Stimulated activated CD4-positive, alpha-beta T cell treated with anti-CD3 and anti-CD28 coated beads, TNF-alpha, amount 100 ng/mL, for 24 hours (primary cell): ENCODE measurements at regions not wholly inside any gene's neighbourhood (a gene's known extent, or its start where the extent isn't known, plus 50 kb on each side); places are given as distances from the start of the nearest gene placed in this dataset.

Source experiments
- DNase-seq, 3 experiments: peaks; one replicate each; pipeline ENCODE4 v3.0.0-alpha.2; 2020; ENCODE audit warnings: low read depth in 3 of 3

DNA sequence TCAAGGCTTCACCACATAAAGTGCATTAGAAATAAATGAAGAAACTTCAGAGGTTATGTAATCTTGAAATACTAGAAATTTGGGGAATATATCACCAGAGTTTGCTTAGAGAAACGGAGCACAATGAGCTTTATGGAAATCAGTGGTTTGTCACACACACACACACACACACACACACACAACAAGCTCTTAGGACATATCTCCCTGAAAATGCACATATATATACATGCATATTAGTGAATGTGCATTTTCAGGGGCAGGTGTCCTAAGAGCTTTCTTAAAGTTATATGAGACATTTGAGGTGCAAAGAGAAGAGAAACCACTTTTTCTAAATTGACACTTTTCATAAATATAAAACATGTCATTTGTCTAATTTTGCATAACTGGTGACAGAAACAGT lies 93.7 kb upstream of the CARD18 start:
- DNase-seq = no peak

DNA sequence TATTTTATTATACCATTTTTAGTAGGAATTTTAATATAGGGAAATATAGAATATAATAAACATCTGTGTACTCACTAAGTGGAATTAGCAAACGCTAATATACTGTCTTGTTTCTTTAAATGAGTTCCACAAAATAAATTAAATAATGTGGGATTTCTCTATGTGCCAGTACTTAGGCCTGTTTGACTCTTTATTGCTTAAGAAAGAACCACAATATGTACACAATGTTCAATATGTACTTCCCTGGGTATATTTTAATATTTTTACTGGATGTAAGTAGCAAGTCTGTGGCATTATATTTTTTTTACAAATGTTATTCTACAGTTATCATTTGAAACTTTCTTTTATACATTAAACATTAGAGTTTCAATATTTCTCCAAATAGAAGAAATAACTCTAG lies 92.5 kb upstream of the CARD18 start:
- DNase-seq = no peak

DNA sequence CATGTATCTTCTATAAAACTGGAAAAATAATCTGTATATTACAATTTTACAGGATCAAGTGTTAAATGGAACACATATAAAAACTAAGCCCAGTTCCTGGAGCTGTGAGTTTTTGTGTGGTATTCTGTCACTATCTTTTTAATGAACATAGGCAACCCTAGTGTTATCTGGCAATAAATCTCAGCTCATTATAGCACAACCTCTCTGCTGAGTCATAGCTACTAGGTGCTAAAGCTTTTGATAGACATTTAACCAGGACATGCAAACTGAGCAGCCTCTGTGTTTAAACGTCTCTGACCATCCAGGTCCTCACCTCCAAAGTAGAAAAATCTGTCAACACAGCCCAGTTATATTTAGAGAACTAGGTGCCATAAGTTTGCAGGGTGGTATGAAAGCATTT lies 91.0 kb upstream of the CARD18 start:
- no peak for DNase-seq

DNA sequence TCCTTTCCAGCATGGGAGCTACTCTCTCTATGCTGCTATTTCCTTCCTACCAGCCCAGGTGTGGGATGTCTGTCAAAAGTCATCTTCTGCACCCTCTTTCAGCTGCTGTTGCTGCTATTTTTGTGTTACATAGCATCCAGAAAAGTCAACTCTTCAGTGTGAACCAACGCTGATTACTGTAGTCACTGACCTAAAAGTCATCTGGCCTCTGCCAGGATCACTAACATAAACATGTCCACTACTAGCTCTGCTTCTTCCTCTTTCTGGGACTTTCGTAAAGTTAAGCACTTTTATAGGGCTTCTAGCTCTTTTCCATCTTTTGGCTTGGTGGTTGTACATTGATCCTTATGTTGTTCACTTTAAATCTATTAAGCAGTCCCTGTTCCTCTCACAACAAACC lies 90.2 kb upstream of the CARD18 start:
- DNase-seq = no peak

DNA sequence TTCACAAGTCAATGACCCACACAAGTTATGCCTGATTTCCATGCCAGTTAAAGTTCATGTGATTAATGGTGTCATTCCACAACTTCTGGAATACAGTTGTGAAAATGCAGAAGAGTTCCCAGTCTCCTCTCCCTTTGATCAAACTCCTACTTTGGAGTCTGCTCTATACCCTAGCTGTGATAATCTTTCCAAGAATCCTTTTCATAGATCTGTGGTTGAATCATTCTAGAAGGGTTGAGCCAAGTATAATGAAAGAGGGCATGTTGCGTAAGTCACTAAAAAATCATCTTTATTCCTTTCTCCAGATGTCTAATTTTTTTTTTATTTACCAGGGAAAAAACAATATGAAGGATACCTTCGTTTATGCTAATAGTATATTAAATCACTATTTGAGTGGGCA lies 89.7 kb upstream of the CARD18 start:
- no peak for DNase-seq

DNA sequence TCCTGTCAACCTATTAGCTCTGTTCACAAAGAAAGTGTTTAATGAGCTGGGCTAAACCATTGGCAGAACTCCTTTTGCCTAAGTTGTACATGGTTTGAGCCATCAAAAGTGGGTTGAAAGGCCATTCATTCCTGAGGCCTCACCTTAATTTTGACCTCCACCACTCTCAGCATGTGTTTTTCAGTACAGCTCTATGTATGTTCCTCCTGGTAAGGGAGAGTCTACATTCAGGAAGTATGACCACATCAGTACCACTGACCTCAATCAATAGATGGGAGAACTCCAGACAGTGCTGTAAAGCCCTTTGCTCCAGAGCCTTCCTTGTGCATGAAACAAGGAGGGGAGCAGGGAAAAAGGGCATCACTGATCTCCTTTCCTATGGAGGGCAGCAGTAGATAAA lies 87.8 kb upstream of the CARD18 start:
- DNase-seq = no peak

DNA sequence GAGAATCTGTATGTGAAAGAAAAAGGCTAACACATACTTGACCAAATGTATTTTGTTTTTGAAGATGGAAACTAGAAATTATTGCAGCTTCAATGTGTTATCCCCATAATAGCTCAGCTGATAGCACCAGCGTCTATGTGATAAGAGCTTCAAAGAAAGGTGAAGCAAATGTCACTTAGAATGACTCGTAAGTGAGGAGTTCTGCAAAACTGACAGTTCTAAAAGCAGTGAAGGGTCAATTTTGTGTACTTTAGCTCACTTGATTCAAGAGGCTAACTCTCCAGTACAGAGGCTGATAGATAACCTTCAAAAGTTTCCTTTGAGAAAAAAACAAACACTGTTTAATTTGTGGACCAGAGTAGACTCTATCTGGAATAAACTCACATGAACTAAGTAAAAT lies 87.2 kb upstream of the CARD18 start:
- DNase-seq = no peak

DNA sequence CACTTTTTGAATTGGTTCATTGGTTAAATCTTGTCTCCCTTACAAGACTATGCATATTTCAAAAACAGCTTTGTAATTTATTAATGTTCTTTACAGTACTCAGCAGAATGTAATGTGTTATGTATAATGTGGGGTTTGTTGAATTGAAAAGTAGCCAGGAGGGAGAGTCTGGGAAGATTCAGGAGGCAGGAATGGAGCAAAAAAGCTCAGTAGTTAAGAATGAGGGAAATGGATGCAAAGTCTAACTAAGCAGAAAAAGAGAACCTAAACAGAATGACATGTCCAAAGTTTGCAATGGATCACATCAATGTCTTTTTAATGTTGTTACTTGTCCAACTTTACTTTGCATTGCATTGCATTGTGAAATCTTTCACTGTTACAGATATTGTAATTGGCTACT lies 86.5 kb upstream of the CARD18 start:
- no peak for DNase-seq

DNA sequence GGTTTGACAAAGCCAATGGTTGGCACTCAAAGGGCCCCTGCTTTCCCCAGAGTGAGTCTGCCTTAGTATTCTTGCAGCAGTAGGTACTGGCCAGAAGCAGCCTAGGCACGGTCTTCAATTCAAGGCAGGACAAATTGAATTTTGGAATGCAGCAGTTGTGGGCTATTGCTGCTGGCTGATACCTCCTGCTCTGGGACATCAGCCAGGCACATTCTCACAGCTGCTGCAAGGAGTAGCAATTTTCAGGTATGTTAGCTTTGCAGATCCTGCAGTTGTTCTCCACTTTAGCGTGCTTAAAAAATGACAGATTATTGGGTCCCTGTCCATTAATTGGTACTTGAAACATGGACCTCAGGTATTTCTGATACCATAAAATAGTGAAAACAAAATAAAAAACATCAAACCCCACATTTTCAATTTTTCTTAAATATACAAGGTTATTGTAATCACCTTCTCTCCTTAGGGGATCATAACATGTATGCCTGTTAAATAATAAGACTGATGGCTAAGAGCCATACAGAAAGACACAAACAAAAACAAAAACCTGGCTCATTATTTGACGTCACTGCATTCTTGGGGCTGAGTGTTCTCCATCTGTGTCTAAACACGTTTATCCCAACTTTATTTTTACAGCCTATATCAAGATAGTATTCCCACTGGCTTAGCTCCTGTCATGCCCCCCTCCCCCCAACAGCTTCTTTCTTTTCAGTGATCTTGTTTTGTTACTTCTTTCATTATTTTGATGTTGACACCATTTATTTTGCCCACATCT lies 85.1 kb upstream of the CARD18 start:
- no peak for DNase-seq

DNA sequence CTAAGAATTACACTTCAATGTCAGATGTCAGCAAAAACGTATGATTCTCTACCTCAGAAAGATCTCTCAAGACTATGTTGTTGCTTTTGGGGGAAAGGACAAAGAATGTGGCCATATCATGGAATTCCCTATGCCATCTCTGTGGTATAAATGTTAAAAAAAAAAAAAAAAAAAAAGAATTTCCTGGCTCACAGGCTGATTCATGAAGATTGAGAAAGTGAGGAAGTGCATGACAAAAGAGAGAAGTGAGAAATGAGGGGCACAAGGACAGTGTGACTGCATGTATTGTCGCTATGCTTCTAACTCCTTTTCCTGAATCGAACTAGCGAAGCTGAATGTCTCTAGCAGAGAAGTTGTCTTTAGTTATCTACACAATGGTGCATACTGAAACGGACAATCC lies 80.6 kb upstream of the CARD18 start:
- DNase-seq = no peak

DNA sequence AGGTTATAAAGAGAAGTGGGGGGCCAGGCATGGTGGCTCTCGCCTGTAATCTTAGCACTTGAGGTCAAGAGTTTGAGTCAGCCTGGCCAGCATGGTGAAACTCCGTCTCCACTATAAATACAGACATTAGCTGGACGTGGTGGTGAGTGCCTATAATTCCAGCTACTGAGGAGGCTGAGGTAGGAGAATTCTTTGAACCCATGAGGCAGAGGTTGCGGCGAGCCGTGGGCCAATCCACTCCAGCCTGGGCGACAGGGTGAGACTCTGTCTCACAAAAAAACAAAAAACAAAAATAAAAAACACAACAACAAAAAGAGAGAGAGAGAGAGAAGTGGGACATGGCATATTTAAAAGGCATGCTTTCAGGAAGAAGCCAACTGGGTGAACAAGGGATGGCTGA lies 80.1 kb upstream of the CARD18 start:
- no peak for DNase-seq

DNA sequence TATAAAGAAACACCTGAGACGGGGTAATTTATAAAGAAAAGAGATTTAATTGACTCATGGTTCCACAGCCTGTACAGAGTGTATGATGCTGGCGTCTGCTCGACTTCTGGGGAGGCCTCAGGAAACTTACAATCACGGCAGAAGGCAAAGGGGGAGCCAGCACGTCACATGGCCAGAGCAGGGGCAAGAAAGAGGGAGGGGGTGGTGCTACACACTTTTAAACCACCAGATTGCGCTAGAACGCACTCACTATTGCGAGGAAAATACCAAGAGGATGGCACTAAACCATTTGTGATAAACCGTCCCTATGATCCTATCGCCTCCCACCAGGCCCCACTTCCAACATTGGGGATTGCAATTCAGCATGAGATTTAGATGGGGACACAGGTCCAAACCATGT lies 79.7 kb upstream of the CARD18 start:
- no peak for DNase-seq

DNA sequence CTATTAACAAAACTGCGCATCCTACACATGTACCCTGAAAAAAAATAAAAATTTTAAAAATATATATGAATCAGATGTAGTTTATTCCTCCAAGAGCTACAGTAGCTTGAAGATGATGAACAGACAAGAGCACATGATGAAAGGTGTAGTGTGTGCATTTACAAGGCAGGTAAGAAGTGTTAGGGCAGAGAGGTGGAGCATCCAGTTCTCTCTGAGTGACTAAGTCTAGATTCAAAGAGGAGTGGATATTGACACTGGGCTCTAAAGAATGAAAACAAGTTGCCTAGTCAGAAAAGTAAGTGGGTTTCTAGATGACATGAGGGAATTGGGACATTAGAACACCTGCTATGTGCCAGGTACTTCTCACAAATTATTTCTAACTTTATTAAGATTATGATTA lies 76.0 kb upstream of the CARD18 start:
- no peak for DNase-seq

DNA sequence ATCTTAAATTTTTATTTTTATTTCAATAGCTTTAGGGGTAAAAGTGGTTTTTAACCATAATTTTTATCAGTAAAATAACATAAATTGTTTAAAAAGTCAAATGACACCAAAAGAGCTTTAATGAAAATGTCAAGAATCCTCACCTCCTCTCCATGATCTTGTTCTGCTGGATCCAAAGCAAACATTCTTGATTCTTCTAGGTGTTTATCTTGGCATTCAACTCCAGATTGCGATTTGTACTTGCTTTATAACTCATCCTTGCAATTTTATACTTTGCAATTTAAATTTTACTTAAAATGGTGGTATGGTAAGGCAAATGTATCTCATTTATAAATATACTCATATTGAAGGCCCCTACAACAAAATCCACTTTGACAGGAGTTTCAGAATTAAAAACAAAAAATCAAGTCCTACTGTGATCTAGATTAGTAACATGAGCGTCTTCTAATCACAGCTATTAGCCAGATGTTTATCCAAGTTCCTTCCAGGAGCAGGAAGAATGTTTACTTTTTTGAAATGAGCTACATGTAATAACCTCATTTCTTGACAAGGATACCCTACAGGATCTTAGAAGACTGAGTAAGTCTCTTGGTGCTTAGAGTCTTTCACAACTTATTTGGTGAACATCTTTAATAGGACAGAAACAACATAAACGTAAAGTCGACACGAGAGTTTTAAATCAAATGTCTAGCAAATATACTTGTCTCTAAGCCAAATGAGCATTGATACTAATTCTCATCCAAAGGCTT lies 72.4 kb upstream of the CARD18 start:
- no peak for DNase-seq

DNA sequence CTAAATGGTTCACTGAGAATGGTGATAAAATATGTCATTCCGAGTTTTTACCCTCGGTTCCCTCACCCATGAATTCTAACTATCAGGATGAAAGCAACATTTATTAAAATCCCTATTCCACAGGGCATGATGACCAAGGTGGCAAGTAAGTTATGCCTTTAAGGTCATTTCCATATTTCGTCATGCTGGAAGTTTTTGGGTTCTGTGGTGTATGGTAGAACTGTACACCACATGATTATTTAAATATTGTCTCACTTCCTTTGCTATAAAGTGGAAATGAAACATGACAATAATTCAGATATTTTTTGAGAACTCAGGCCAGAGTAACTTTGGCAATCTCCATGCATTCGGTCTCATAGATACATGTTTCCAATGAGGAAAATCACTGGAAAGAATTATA lies 68.5 kb upstream of the CARD18 start:
- DNase-seq = no peak

DNA sequence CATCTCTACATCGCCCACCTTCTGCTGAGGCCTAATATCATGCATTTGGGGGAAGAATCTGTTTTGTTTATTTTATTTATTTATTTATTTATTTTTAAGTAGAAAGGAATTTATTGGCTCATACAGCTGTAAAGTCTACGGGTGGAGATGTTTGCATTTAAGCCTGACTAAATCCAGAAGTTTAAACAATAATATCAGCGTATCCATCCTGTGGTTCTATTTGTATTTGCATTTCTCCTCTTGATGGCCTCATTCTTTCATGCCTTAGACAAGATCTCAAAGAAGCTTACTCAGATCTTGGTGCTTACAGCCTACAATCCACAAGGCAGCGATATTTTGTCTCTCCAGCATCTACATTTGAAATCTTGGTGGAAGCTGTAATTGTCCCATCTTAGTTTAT lies 67.1 kb upstream of the CARD18 start:
- no peak for DNase-seq

DNA sequence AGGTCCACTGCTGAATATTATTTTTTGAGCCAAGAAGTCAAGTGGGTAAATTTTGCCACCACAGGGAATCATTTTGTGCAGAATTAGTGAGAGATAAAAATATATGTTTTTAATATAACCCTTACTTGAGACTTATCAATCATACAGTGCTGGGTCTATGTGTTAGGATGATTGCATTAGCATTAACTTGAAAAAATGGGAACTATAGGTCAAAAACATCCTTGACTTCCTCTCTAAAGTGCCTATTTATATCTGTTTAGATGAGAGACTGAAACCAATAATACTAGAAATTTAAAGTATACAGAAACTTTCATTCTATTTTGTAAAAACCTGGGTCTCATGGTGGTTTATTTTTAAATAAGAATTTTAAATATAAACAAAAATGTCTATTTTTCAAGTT lies 65.1 kb upstream of the CARD18 start:
- DNase-seq = no peak

DNA sequence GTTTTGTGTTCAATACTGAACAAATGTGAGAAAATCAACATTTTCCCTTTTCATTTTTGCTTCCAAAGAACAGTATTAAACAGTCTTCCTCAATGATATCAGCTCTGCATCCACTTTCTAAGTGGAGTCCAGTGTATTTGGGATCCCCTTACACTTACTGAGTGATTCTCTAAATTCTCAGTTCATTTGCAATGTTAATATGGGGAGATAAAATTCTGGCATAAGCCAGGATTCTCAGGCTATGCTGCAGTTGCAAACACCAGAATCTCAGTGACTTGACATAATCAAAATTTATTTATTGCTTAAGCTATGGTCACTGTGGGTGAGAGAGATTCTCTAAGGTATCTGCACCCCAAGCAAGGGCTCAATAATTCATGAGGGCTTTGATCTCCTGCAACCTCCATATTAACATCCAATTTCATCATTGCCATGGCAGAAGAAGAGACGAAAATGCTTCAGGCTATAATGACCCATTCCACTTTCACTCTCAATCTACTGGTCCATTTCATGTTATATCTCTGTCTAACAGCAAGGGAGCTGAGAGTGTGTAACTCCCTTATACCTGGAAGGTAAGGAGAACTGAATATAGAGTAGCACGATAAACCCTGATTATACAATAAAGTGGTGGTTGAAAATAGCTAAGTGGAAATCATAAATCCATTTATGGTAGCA lies 64.1 kb upstream of the CARD18 start:
- DNase-seq = no peak

DNA sequence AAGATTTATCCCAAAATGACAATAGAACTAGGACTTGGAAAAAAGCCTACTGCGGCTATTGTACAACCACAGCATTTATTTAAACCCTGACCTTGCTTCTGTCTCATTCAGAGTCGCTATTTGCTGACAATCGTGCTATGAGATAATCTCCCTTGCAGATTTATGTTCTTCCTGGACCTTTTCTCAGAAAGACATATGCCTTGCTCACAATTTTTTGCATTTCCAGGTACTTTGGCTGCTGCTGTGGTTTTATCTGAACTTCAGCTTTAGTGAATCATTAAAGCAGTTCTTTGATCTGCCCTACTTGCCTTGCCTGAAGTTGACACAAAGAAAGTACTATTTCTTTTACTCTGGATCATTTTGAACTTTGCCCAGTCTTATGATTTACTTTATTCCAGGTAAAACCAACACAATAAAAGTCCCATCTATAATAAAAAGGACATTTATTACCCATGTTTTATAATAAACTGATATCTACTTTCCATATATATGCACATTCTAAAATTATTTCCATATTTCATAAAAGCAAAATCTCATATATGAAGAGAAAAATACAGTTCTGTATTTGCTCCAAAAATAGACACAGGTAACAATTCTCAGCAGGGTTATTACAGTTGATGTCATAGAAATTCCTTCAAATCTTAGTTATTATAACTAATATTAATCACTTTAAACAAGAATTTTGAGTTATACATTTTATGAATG lies 63.4 kb upstream of the CARD18 start:
- DNase-seq = no peak

DNA sequence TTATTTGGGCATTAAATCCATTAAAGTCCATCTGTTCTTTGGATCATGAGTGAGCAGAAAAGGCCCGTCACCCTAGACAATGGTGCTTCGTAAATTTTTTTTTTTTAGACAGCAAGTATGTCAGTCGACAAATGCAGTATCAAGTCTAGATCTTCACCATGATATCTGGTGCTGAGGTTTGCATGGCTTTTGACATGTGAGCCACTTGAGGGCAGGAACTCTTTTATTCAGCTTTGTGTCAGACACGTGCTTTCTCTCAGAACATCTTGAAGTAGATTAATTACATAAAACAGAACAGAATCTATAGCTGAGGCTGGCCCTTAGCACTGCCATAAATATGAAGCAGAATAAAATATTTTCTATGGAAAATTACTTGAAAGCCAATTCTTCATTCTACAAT lies 62.9 kb upstream of the CARD18 start:
- no peak for DNase-seq

DNA sequence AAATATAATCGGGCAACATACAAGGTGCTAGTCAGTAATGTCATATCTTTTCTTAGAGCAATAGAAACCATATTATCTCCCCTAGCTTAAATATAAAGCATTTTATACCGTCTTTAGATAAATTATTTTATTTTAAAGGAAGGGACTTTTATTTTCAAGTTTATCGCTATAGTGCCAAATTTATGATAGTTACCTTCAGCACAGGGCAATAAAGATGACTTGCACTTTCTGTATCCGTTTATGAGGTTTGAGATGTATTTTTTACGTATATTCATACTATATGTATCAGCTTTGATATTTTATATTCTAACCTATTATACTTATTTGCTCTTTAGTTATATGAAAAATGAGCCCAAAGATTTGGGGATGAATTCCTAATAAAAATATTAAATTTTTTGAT lies 61.6 kb upstream of the CARD18 start:
- no peak for DNase-seq

DNA sequence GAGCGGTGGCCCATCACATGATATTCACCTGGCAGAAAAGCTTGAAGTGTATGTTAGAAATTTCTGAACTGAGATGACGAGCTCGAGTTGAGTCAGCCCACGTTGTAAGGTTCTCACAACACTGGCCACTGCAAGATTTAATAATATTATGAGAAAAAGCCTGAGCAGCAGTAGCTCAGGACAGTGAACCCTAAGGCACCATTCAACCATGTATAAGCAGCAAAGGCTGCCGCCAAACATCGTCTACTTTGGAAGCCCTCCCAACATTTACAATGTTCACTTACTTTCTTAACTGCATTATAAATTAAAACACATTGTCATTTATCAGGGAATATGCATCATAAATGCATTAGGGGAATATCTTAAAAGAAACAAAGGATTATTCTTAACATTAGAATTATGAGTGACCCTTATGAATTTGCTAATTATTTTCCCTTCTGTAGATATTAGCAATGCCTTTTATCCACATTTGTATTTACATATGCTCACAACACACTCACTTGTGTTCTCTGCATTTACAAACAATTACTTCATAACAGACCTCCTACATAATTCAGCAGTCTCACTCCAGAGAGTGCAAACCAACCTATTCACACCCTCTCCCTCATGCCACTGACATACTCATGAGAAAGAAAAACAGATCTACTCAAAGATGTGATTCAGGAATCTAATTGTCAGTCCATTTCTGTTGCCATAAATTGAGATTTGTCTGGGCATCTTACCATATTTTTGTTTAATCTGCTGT lies 57.7 kb upstream of the CARD18 start:
- DNase-seq = no peak
